ENCODE measurements at regions not wholly inside any gene's neighbourhood (a gene's known extent, or its start where the extent isn't known, plus 50 kb on each side); places are given as distances from the start of the nearest gene placed in this dataset.

GRCh38 chr5:152274224-152274623, 130.9 kb downstream of the NMUR2 start:
- Histone ChIP-seq H3K4me1 (ENCODE audit: low read depth) (no peaks in the 10 kb centered on the region), H3K27me3 (no peaks in the 10 kb centered on the region), H3K27ac (no peak overlapping the region), H3K9me3 (ENCODE audit: low read depth) (no peaks in the 10 kb centered on the region), H3K4me3 (no peak overlapping the region), H3K36me3 (no peaks in the 10 kb centered on the region)
- DNase-seq (ENCODE audit: low read depth in 1 of 2, low spot score in 1 of 2) = no peak
- no peak for TF ChIP-seq CTCF (IDR thresholded peaks at IDR 0.05; ENCODE audit: low read depth, low read length)

GRCh38 chr5:152271420-152271819, 133.7 kb downstream of the NMUR2 start:
- Histone ChIP-seq H3K27ac (no peak overlapping the region), H3K4me1 (ENCODE audit: low read depth) (no peaks in the 10 kb centered on the region), H3K9me3 (ENCODE audit: low read depth) (no peaks in the 10 kb centered on the region), H3K4me3 (no peak overlapping the region), H3K36me3 (no peaks in the 10 kb centered on the region), H3K27me3 (no peaks in the 10 kb centered on the region)
- peak; percentile 10 for TF ChIP-seq CTCF (IDR thresholded peaks at IDR 0.05; ENCODE audit: low read depth, low read length)
- peak; percentile 17 to 44 for DNase-seq (ENCODE audit: low read depth in 1 of 2, low spot score in 1 of 2)

GRCh38 chr5:152270096-152270495, 135.0 kb downstream of the NMUR2 start:
- no peak for DNase-seq (ENCODE audit: low read depth in 1 of 2, low spot score in 1 of 2)
- no peaks in the 10 kb centered on the region for H3K9me3 ChIP-seq (ENCODE audit: low read depth)
- H3K27me3 ChIP-seq = no peaks in the 10 kb centered on the region
- H3K4me3 ChIP-seq = no peak overlapping the region
- no peaks in the 10 kb centered on the region for H3K4me1 ChIP-seq (ENCODE audit: low read depth)
- no peak for TF ChIP-seq CTCF (IDR thresholded peaks at IDR 0.05; ENCODE audit: low read depth, low read length)
- no peaks in the 10 kb centered on the region for H3K36me3 ChIP-seq
- no peak overlapping the region for H3K27ac ChIP-seq

GRCh38 chr5:152269533-152269932, 135.5 kb downstream of the NMUR2 start:
- Histone ChIP-seq H3K4me1 (ENCODE audit: low read depth) (no peaks in the 10 kb centered on the region), H3K27me3 (no peaks in the 10 kb centered on the region), H3K36me3 (no peaks in the 10 kb centered on the region), H3K4me3 (no peak overlapping the region), H3K9me3 (ENCODE audit: low read depth) (no peaks in the 10 kb centered on the region), H3K27ac (no peak overlapping the region)
- no peak for DNase-seq (ENCODE audit: low read depth in 1 of 2, low spot score in 1 of 2)
- no peak for TF ChIP-seq CTCF (IDR thresholded peaks at IDR 0.05; ENCODE audit: low read depth, low read length)

GRCh38 chr5:152264645-152265254, 140.3 kb downstream of the NMUR2 start:
- Histone ChIP-seq H3K9me3 (ENCODE audit: low read depth) (no peaks in the 10 kb centered on the region), H3K4me1 (ENCODE audit: low read depth) (no peaks in the 10 kb centered on the region), H3K27ac (no peak overlapping the region), H3K27me3 (no peaks in the 10 kb centered on the region), H3K36me3 (no peaks in the 10 kb centered on the region), H3K4me3 (no peak overlapping the region)
- no peak for DNase-seq (ENCODE audit: low read depth in 1 of 2, low spot score in 1 of 2)
- no peak for TF ChIP-seq CTCF (IDR thresholded peaks at IDR 0.05; ENCODE audit: low read depth, low read length)

All from cardiac muscle cell (in vitro differentiated cells and primary cell).